HFF-Myc (cell line): ENCODE measurements at regions not wholly inside any gene's neighbourhood (a gene's known extent, or its start where the extent isn't known, plus 50 kb on each side); places are given as distances from the start of the nearest gene placed in this dataset.

Experiments used
- DNase-seq: peaks from one replicate; pipeline ENCODE4 v3.0.0-alpha.2; 2011; ENCODE audit warnings: low read depth; ENCODE audit errors: extremely low read depth
- H3K4me3 ChIP-seq: replicated peaks from 2 replicates; pipeline ENCODE4 v1.5.1; 2011; ENCODE audit warnings: low read depth, mild to moderate bottlenecking, control low read depth, low read length
- CTCF ChIP-seq: IDR thresholded peaks from 2 replicates; pipeline ENCODE4 v1.5.1; 2012; ENCODE audit warnings: mild to moderate bottlenecking, low read depth, low read length, control low read depth; ENCODE audit errors: missing control alignments

DNA sequence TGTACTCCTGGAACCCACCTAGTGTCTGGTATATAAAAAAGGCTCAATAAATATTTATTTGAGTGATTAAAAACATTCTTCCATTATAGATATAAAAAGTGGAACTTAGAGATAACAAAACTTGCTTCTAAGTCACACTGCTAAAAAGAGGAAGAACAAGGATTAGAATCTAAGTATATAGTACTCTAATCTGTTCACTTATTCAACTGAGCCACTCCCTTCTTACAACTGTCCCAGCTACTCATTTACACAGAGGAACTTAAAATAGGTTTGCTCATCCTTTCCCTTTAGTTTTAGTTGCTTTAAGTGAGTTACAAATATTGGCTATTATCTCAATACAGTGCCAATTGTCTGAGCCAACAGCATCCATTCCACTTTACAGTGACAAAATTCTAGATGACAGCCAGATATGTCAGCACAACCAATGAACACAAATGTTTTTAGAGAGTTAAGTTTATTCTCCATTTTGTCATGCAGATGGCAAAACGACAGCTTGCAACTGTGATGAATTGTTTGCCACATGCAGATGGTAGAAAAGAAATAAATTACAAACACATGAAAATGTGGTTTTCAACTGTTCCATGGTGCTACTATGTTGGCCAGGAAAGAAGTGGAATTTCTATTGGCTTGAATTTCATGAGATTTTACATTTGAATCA, 280.7 kb upstream of the ZC3H15 start:
- DNase-seq = no peak
- no peak overlapping the region for H3K4me3 ChIP-seq
- no peak for TF ChIP-seq CTCF

- no peak for DNase-seq
- no peak overlapping the region for H3K4me3 ChIP-seq
- TF ChIP-seq CTCF = no peak
Observed at GRCh38 chr2:186209532-186209931, 276.5 kb upstream of the ZC3H15 start.

GRCh38 chr2:186220409-186220808, 265.7 kb upstream of the ZC3H15 start:
- TF ChIP-seq CTCF = no peak
- no peak overlapping the region for H3K4me3 ChIP-seq
- no peak for DNase-seq

DNA sequence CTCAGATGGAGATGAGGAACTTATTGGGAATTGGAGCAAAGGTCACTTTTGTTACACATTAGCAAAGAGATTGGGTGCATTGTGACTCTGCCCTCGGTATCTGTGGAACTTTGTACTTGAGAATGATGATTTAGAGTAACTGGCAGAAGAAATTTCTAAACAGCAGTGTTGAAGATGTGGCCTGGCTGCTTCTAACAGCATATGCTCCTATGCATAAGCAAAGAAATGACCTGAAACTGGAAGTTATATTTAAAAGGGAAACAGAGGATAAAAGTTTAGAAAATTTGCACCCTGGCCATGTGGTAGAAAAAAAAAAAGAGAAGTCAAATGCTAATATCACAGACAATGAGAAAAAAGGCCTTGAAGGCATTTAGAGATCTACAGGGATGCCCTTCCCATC, 256.8 kb upstream of the ZC3H15 start:
- no peak overlapping the region for H3K4me3 ChIP-seq
- TF ChIP-seq CTCF = no peak
- DNase-seq = no peak

- no peak overlapping the region for H3K4me3 ChIP-seq
- no peak for DNase-seq
- TF ChIP-seq CTCF = no peak
Observed at GRCh38 chr2:186241874-186242273, 244.2 kb upstream of the ZC3H15 start.

GRCh38 chr2:186254759-186255158, 231.3 kb upstream of the ZC3H15 start:
- H3K4me3 ChIP-seq = no peak overlapping the region
- no peak for TF ChIP-seq CTCF
- no peak for DNase-seq

DNA sequence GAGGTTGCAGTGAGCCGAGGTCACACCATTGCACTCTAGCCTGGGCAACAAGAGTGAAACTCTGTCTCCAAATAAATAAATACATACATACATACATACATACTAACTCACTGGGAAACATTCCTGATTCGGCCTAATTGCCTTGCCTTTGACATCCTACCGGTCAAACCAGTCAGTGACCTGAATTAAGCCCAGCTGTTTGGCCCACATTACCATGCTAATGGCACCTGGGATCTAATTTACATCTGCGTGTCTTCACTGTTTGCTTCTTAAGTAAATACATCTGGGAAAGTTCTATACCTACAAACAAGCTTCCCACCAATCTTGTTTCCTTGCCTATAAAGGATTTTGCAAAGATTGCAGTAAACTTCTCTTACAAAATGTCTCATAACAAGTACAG, 230.2 kb upstream of the ZC3H15 start:
- TF ChIP-seq CTCF = no peak
- no peak overlapping the region for H3K4me3 ChIP-seq
- no peak for DNase-seq
